Right lobe of liver (tissue), 6 donors: ENCODE measurements at regions not wholly inside any gene's neighbourhood (a gene's known extent, or its start where the extent isn't known, plus 50 kb on each side); places are given as distances from the start of the nearest gene placed in this dataset.

Source experiments
- ATAC-seq, 4 donors: fragments of 200-7000 bp; cut with Tn5 transposase; one replicate each; pipeline ENCODE4 v1.9.1; 2020; ENCODE audit warnings: mild to moderate bottlenecking in 4 of 4, moderate library complexity in 4 of 4
- DNase-seq, 3 donors: peaks; one replicate each; pipeline ENCODE4 v3.0.0-alpha.2; 2020
- H3K27ac ChIP-seq, 3 donors: fragments of 200-600 bp; one replicate each; pipeline ENCODE4 v1.8.0; 2022
- H3K27me3 ChIP-seq, 2 donors: fragments of 200-600 bp; one replicate each; pipeline ENCODE4 v1.8.0; 2022
- H3K36me3 ChIP-seq, 4 donors: fragments of 200-600 bp; sonication (generic) in 1 of 4; one replicate each; pipeline versions ENCODE4 v1.5.1 to v1.8.0; 2017 to 2022; ENCODE audit warnings: control low read depth in 1 of 4
- H3K4me1 ChIP-seq, 4 donors: fragments of 200-600 bp; sonication (generic) in 1 of 4; one replicate each; pipeline versions ENCODE4 v1.5.1 to v1.8.0; 2017 to 2022; ENCODE audit warnings: control low read depth in 1 of 4
- H3K4me3 ChIP-seq, 3 donors: fragments of 200-600 bp; one replicate each; pipeline ENCODE4 v1.8.0; 2022
- H3K9me3 ChIP-seq, 4 donors: fragments of 200-600 bp; sonication (generic) in 1 of 4; one replicate each; pipeline versions ENCODE4 v1.5.1 to v1.8.0; 2017 to 2022; ENCODE audit warnings: control low read depth in 1 of 4
- POLR2A ChIP-seq: fragments of 450-650 bp; IDR thresholded peaks from one replicate; pipeline ENCODE4 v1.6.1; 2017; ENCODE audit warnings: antibody characterized with exemption, mild to moderate bottlenecking
- WGBS: methylation state at CpG from one replicate; pipeline ENCODE4 v1.1.6; 2018; ENCODE audit warnings: low coverage, low lambda C conversion rate; ENCODE audit not compliant: insufficient coverage; ENCODE audit errors: missing lambda C conversion rate; 5-methylcytosine and 5-hydroxymethylcytosine counted together
- intact Hi-C, 2 donors: fragments of 100-400 bp; cut with DNase I; formaldehyde crosslinking; loops; one replicate each; pipeline versions ENCODE4 v1.11.2 to v1.14.1; 2022
- TF ChIP-seq, protein P1 (sequence below), 4 donors: fragments of 200-600 bp in 3 of 4; fragments of 450-650 bp in 1 of 4; IDR thresholded peaks; one replicate each; pipeline versions ENCODE4 v1.5.1 to v1.8.0; 2016 to 2022; ENCODE audit warnings: antibody characterized with exemption in 4 of 4, mild to moderate bottlenecking in 2 of 4
- donor health status: DM: no; HTN: yes; CAD: no.
- donor health status: DM: no; HTN: no; CAD: no.
- donor health status: DM: no; HTN: no; CAD: no.
- donor health status: DM: no; HTN: yes; CAD: no.
- donor health status: DM: no; HTN: yes; CAD: no.

- Histone ChIP-seq H3K4me3 (no peak overlapping the region), H3K27me3 (no peaks in the 10 kb centered on the region), H3K36me3 (no peaks in the 10 kb centered on the region), H3K9me3 (no peaks in the 10 kb centered on the region), H3K27ac (no peak overlapping the region), H3K4me1 (no peaks in the 10 kb centered on the region)
- DNase-seq = no peak
- ATAC-seq = no peak
- no peak for TF ChIP-seq POLR2A
- intact Hi-C loops = no loop called here
- WGBS = 47% methylated on average over 3 of the region's 3 CpGs
Measured at GRCh38 chr5:98514215-98514614, 259.2 kb upstream of the RGMB start.

DNA sequence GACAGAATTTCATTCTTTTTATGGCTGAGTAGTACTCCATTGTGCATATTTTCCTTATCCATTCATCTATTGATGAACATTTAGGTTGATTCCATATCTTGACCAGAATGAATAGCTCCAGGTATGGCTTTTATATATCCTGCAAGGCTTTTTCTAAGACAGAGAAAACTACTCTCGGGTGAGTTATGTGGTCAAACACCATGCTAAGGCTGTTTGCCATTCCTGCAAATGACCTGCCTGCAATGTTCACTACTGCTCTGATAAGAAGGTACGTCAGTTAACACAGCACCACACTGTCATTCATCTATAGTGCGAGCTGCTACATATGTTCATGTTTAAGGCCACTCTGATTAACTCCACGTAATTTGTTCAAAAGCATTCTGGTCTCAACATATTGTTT lies 256.8 kb upstream of the RGMB start:
- Histone ChIP-seq H3K27ac (no peak overlapping the region), H3K4me1 (no peaks in the 10 kb centered on the region), H3K36me3 (no peaks in the 10 kb centered on the region), H3K27me3 (no peaks in the 10 kb centered on the region), H3K9me3 (no peaks in the 10 kb centered on the region), H3K4me3 (no peak overlapping the region)
- intact Hi-C loops = no loop called here
- no peak for ATAC-seq
- WGBS = 77% methylated on average over 4 of the region's 4 CpGs
- DNase-seq = no peak
- TF ChIP-seq, protein P1, sequence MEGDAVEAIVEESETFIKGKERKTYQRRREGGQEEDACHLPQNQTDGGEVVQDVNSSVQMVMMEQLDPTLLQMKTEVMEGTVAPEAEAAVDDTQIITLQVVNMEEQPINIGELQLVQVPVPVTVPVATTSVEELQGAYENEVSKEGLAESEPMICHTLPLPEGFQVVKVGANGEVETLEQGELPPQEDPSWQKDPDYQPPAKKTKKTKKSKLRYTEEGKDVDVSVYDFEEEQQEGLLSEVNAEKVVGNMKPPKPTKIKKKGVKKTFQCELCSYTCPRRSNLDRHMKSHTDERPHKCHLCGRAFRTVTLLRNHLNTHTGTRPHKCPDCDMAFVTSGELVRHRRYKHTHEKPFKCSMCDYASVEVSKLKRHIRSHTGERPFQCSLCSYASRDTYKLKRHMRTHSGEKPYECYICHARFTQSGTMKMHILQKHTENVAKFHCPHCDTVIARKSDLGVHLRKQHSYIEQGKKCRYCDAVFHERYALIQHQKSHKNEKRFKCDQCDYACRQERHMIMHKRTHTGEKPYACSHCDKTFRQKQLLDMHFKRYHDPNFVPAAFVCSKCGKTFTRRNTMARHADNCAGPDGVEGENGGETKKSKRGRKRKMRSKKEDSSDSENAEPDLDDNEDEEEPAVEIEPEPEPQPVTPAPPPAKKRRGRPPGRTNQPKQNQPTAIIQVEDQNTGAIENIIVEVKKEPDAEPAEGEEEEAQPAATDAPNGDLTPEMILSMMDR (IDR thresholded peaks at IDR 0.05) = no peak
- TF ChIP-seq POLR2A = no peak

GRCh38 chr5:98517560-98518366 lies 255.7 kb upstream of the RGMB start:
- 21% methylated on average over 4 of the region's 4 CpGs for WGBS
- Histone ChIP-seq H3K4me3 (no peak overlapping the region), H3K36me3 (no peaks in the 10 kb centered on the region), H3K4me1 (no peaks in the 10 kb centered on the region), H3K27me3 (no peaks in the 10 kb centered on the region), H3K27ac (no peak overlapping the region), H3K9me3 (no peaks in the 10 kb centered on the region)
- DNase-seq (no peak), ATAC-seq (no peak)
- intact Hi-C loops = no loop called here
- TF ChIP-seq, protein P1 (IDR thresholded peaks at IDR 0.05) = no peak
- TF ChIP-seq POLR2A = no peak

DNA sequence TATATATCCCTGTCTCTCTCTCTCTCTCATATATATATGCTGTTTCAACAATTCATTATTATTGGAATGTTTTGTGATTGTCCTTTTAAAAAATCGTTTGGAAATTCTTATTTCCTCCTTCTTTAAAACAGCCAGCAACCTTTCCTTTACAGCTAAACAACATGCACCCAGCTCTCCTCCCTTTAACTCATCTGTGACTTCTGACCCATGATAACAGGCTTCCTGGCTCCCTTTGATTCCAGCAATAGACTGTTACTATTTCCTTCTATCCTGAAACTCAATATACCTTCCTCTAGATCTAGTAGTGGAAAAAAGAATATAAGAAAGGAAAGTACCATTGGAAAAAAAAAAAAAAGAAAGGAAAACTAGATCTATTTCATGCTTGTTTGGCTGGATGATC lies 254.7 kb upstream of the RGMB start:
- DNase-seq (no peak), ATAC-seq (no peak)
- Histone ChIP-seq H3K27me3 (no peaks in the 10 kb centered on the region), H3K27ac (no peak overlapping the region), H3K4me1 (no peaks in the 10 kb centered on the region), H3K9me3 (no peaks in the 10 kb centered on the region), H3K4me3 (no peak overlapping the region), H3K36me3 (no peaks in the 10 kb centered on the region)
- intact Hi-C loops = no loop called here
- WGBS = 0% methylated on average over 1 of the region's 1 CpG
- TF ChIP-seq, protein P1 (IDR thresholded peaks at IDR 0.05) = no peak
- no peak for TF ChIP-seq POLR2A

GRCh38 chr5:98519571-98519970 lies 253.9 kb upstream of the RGMB start:
- H3K4me3 ChIP-seq = no peak overlapping the region
- DNase-seq (no peak), ATAC-seq (no peak)
- H3K27ac ChIP-seq = no peak overlapping the region
- H3K27me3 ChIP-seq = no peaks in the 10 kb centered on the region
- no peaks in the 10 kb centered on the region for H3K36me3 ChIP-seq
- 64% methylated on average over 4 of the region's 4 CpGs for WGBS
- H3K9me3 ChIP-seq = no peaks in the 10 kb centered on the region
- TF ChIP-seq, protein P1 (IDR thresholded peaks at IDR 0.05) = no peak
- TF ChIP-seq POLR2A = no peak
- no peaks in the 10 kb centered on the region for H3K4me1 ChIP-seq
- intact Hi-C loops = no loop called here
